EL (cell line): ENCODE measurements at regions not wholly inside any gene's neighbourhood (a gene's known extent, or its start where the extent isn't known, plus 50 kb on each side); places are given as distances from the start of the nearest gene placed in this dataset.
A peak's percentile ranks its signal among the peaks of the same experiment; 100 is the strongest.

Experiments
- DNase-seq: peaks from one replicate; pipeline ENCODE4 v3.0.0-alpha.2; 2016

GRCh38 chr2:191615596-191615995 is 62.3 kb upstream of the NABP1 start:
- DNase-seq: no peak

GRCh38 chr2:191617575-191617974 is 60.4 kb upstream of the NABP1 start:
- no peak for DNase-seq

GRCh38 chr2:191618046-191618780 is 59.7 kb upstream of the NABP1 start:
- no peak for DNase-seq

- DNase-seq: no peak
Measured at GRCh38 chr2:191618786-191619185, 59.1 kb upstream of the NABP1 start.

- DNase-seq: no peak
Measured at GRCh38 chr2:191620144-191620543, 57.8 kb upstream of the NABP1 start.

GRCh38 chr2:191622374-191623320 is 55.3 kb upstream of the NABP1 start:
- DNase-seq: no peak

GRCh38 chr2:191625016-191625415 is 52.9 kb upstream of the NABP1 start:
- peak; percentile 41 for DNase-seq

GRCh38 chr2:191625446-191625845 is 52.5 kb upstream of the NABP1 start:
- no peak for DNase-seq

- DNase-seq: peak; percentile 70
Measured at GRCh38 chr2:191626497-191627151, 51.3 kb upstream of the NABP1 start.

GRCh38 chr2:191627518-191627917 is 50.4 kb upstream of the NABP1 start:
- DNase-seq: no peak
